Fibroblast of lung (primary cell): ENCODE measurements at regions not wholly inside any gene's neighbourhood (a gene's known extent, or its start where the extent isn't known, plus 50 kb on each side); places are given as distances from the start of the nearest gene placed in this dataset.

Experiments used
- DNase-seq, 2 donors: peaks; one replicate each; pipeline versions ENCODE4 v3.0.0 to v3.0.0-alpha.2; 2010; ENCODE audit warnings: low read depth in 2 of 2
- H2AFZ ChIP-seq: 2 replicates; pipeline ENCODE4 v1.5.1; 2012; ENCODE audit warnings: low read length, control low read depth, inconsistent platforms
- H3K27ac ChIP-seq: 2 replicates; pipeline ENCODE4 v1.5.1; 2011; ENCODE audit warnings: low read length, control low read depth; ENCODE audit not compliant: insufficient read depth
- H3K27me3 ChIP-seq: 2 replicates; pipeline ENCODE4 v1.5.1; 2011; ENCODE audit warnings: mild to moderate bottlenecking, low read length; ENCODE audit not compliant: control insufficient read depth, insufficient read depth
- H3K36me3 ChIP-seq: 2 replicates; pipeline ENCODE4 v1.5.1; 2011; ENCODE audit warnings: low read length; ENCODE audit not compliant: control insufficient read depth, insufficient read depth
- H3K4me1 ChIP-seq: 2 replicates; pipeline ENCODE4 v1.5.1; 2011; ENCODE audit warnings: low read length; ENCODE audit not compliant: control insufficient read depth, insufficient read depth; ENCODE audit errors: extremely low read depth
- H3K4me2 ChIP-seq: 2 replicates; pipeline ENCODE4 v1.5.1; 2011; ENCODE audit warnings: low read length, control low read depth; ENCODE audit not compliant: insufficient read depth; ENCODE audit errors: extremely low read depth
- H3K4me3 ChIP-seq, 4 experiments: fragments of 200-600 bp in 1 of 4; sonication (generic) in 1 of 4; replicated peaks in 1 of 4; 2 replicates each; pipeline ENCODE4 v1.5.1; 2011 to 2016; ENCODE audit warnings: low read length in 4 of 4, low read depth in 3 of 4, mild to moderate bottlenecking in 3 of 4, control low read depth in 2 of 4, inconsistent platforms in 1 of 4, mixed read lengths in 1 of 4; ENCODE audit not compliant: insufficient read depth in 1 of 4; ENCODE audit errors: control extremely low read depth in 1 of 4
- H3K79me2 ChIP-seq: 2 replicates; pipeline ENCODE4 v1.5.1; 2012; ENCODE audit warnings: mild to moderate bottlenecking, low read length, inconsistent platforms; ENCODE audit not compliant: control insufficient read depth, insufficient read depth
- H3K9ac ChIP-seq: 2 replicates; pipeline ENCODE4 v1.5.1; 2011; ENCODE audit warnings: mild to moderate bottlenecking, low read length, control low read depth; ENCODE audit not compliant: insufficient read depth
- H3K9me3 ChIP-seq: 2 replicates; pipeline ENCODE4 v1.5.1; 2012; ENCODE audit warnings: low read depth, low read length; ENCODE audit not compliant: control insufficient read depth, insufficient read depth
- H4K20me1 ChIP-seq: 2 replicates; pipeline ENCODE4 v1.5.1; 2011; ENCODE audit warnings: low read length; ENCODE audit not compliant: control insufficient read depth, insufficient read depth; ENCODE audit errors: extremely low read depth
- CTCF ChIP-seq, 2 donors: IDR thresholded peaks in 1 of 2; conservative IDR thresholded peaks in 1 of 2; 1 replicate in 1 of 2; 2 replicates in 1 of 2; pipeline ENCODE4 v1.5.1; 2011 to 2012; ENCODE audit warnings: low read length in 2 of 2, control low read depth in 1 of 2, inconsistent platforms in 1 of 2, low read depth in 1 of 2, mild to moderate bottlenecking in 1 of 2
- EZH2 ChIP-seq: IDR thresholded peaks from 2 replicates; pipeline ENCODE4 v1.5.1; 2012; ENCODE audit warnings: low read length, control low read depth, mild to moderate bottlenecking; ENCODE audit errors: missing control alignments

GRCh38 chr5:165739079-165739741 lies 2233.8 kb downstream of the MAT2B start:
- Histone ChIP-seq H3K4me2 (no peak overlapping the region), H3K27me3 (no peaks in the 10 kb centered on the region), H3K4me1 (no peaks in the 10 kb centered on the region), H4K20me1 (no peaks in the 10 kb centered on the region), H2AFZ (no peak overlapping the region), H3K9me3 (no peaks in the 10 kb centered on the region), H3K36me3 (no peaks in the 10 kb centered on the region), H3K9ac (no peak overlapping the region), H3K79me2 (no peaks in the 10 kb centered on the region), H3K4me3 (no peak overlapping the region), H3K27ac (no peak overlapping the region)
- no peak for DNase-seq
- TF ChIP-seq CTCF (conservative IDR thresholded peaks at IDR 0.05 in 1 of 2, IDR thresholded peaks at IDR 0.05 in 1 of 2; ENCODE audit: low read depth in 1 of 2, low read length in 2 of 2) (no peak), EZH2 (no peak)

- no peaks in the 10 kb centered on the region for H3K27me3 ChIP-seq
- no peaks in the 10 kb centered on the region for H3K36me3 ChIP-seq
- H3K4me2 ChIP-seq, result no peak overlapping the region
- H3K9me3 ChIP-seq, result no peaks in the 10 kb centered on the region
- H3K27ac ChIP-seq, result no peak overlapping the region
- H3K4me3 ChIP-seq, result no peak overlapping the region
- no peak overlapping the region for H2AFZ ChIP-seq
- H3K79me2 ChIP-seq, result no peaks in the 10 kb centered on the region
- no peaks in the 10 kb centered on the region for H4K20me1 ChIP-seq
- DNase-seq, result no peak
- no peaks in the 10 kb centered on the region for H3K4me1 ChIP-seq
- TF ChIP-seq CTCF (conservative IDR thresholded peaks at IDR 0.05 in 1 of 2, IDR thresholded peaks at IDR 0.05 in 1 of 2; ENCODE audit: low read depth in 1 of 2, low read length in 2 of 2), result no peak
- no peak for TF ChIP-seq EZH2
- no peak overlapping the region for H3K9ac ChIP-seq
Observed at GRCh38 chr5:165757791-165758190, 2252.4 kb downstream of the MAT2B start.

- Histone ChIP-seq H3K4me1 (no peaks in the 10 kb centered on the region), H3K4me3 (no peak overlapping the region), H4K20me1 (no peaks in the 10 kb centered on the region), H3K27ac (no peak overlapping the region), H3K9me3 (no peaks in the 10 kb centered on the region), H3K79me2 (no peaks in the 10 kb centered on the region), H2AFZ (no peak overlapping the region), H3K27me3 (no peaks in the 10 kb centered on the region), H3K9ac (no peak overlapping the region), H3K4me2 (no peak overlapping the region), H3K36me3 (no peaks in the 10 kb centered on the region)
- DNase-seq, result no peak
- TF ChIP-seq CTCF (conservative IDR thresholded peaks at IDR 0.05 in 1 of 2, IDR thresholded peaks at IDR 0.05 in 1 of 2; ENCODE audit: low read depth in 1 of 2, low read length in 2 of 2) (no peak), EZH2 (no peak)
Observed at GRCh38 chr5:165775111-165775510, 2269.7 kb downstream of the MAT2B start.
